ENCODE measurements at regions not wholly inside any gene's neighbourhood (a gene's known extent, or its start where the extent isn't known, plus 50 kb on each side); places are given as distances from the start of the nearest gene placed in this dataset.

GRCh38 chr1:173318788-173319187, 111.7 kb upstream of the TNFSF4 start:
- TF ChIP-seq CTCF (conservative IDR thresholded peaks at IDR 0.05): no peak
- no peak for TF ChIP-seq EZH2 (IDR thresholded peaks at IDR 0.05; ENCODE audit: low read depth)
